Stromal cell of bone marrow (primary cell): ENCODE measurements at regions not wholly inside any gene's neighbourhood (a gene's known extent, or its start where the extent isn't known, plus 50 kb on each side); places are given as distances from the start of the nearest gene placed in this dataset.

Experiments
- DNase-seq: peaks from one replicate; pipeline ENCODE4 v3.0.0-alpha.2; 2012; ENCODE audit warnings: low read depth

- DNase-seq, result no peak
These were observed 2329.5 kb downstream of the MAT2B start for GRCh38 chr5:165834891-165835290.

DNA sequence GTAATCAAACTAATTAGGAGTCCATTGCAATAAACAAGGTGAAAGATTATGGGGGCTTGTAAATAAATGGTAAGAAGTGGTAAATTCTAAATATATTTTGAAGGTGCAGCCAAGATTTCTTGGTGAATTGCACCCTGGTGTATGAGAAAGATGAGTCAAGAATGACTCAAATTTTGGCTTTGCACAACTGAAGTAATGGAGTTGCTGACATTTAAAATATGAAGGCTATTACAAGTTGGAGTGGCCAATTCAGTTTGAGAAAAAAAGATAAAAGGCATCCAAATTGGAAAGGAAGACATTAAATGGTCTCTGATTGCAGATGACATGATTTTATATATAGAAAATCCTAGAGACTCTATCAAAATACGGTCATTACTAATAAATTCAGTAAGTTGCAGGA is 2330.6 kb downstream of the MAT2B start:
- DNase-seq, result peak; percentile 1

- DNase-seq, result no peak
These were observed 2331.9 kb downstream of the MAT2B start for GRCh38 chr5:165837286-165837685.

GRCh38 chr5:165844571-165844970 is 2339.2 kb downstream of the MAT2B start:
- DNase-seq, result no peak

DNA sequence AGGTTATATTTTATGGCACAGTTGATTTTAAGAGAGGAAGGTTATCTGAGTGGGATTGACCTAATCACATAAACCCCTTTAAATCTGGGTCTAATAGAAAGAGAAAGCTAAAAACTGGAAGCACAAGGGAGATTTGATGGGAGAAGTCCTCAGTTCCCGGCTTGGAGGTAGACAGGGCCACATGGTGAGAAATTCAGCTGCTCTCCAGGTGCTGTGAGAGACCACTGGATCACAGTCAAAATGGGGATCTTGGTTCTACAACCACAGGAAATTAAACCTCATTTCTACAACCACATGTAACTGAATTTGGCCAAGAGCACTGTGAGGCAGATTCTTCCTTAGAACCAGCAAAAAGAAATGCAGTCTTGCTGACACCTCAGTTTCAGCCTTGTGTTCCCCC is 2352.7 kb downstream of the MAT2B start:
- no peak for DNase-seq

GRCh38 chr5:165859251-165859650 is 2353.8 kb downstream of the MAT2B start:
- no peak for DNase-seq

DNA sequence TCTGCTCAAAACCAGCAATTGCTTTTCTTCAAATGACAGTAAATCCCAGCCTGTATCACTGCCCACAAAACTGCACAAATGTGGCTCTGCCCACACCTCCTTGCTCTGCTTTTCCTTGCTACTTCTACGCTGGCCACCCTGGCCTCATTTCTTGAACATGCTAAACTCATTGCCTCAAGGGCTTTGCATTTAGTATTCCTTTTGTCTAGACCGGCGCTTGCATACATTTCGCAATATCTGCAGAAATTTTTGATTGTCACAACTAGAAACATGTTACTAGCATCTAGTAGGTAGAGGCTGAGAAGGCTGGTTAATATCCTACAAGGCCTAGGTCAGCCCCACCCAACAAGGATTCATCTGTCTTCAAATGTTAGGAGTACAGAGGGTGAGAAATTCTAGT is 2357.8 kb downstream of the MAT2B start:
- no peak for DNase-seq

DNA sequence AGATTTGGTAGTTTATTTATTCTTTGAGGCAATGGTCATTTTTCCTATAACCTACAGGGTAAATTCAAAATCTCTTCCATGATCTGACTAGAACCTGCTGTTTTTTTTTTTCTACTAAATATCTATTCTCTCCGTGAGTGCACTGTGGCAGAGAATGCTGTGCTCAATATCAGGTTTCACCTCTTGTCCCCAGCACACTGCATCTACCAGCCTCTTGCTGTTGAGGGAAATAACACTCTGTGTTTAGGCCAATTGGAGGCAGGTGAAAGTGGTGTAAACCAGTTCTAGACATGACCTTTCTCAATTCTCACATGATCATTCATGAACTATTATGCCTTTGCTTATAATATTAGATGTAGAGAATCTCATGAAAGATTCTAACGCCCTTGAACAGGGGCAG is 2365.9 kb downstream of the MAT2B start:
- no peak for DNase-seq

DNA sequence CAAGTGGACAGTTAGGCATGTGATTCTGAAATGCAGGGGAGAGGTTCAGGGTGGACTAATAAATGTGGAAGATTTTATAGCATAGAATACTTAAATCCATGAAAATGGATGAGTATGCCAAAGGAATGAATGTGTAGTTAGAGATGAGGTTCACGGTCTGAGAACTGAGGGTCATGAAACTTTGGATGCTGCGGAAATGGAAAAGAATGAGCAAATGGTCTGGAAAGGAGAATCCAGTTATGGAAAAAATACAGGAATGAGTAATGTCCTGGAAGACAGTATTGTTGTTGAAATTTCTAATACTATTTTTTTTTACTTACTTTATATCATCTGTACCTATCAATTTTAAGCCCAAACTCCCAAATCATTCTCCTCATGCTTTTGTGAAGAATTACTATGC is 2369.4 kb downstream of the MAT2B start:
- no peak for DNase-seq

- DNase-seq, result no peak
These were observed 2371.1 kb downstream of the MAT2B start for GRCh38 chr5:165876538-165876937.

GRCh38 chr5:165877475-165877874 is 2372.1 kb downstream of the MAT2B start:
- no peak for DNase-seq

GRCh38 chr5:165881259-165881658 is 2375.8 kb downstream of the MAT2B start:
- DNase-seq, result no peak

GRCh38 chr5:165882099-165882498 is 2376.7 kb downstream of the MAT2B start:
- DNase-seq, result no peak

- DNase-seq, result no peak
These were observed 2380.4 kb downstream of the MAT2B start for GRCh38 chr5:165885623-165886350.

- DNase-seq, result no peak
These were observed 2381.7 kb downstream of the MAT2B start for GRCh38 chr5:165887147-165887546.

- no peak for DNase-seq
These were observed 2387.0 kb downstream of the MAT2B start for GRCh38 chr5:165892383-165892782.

DNA sequence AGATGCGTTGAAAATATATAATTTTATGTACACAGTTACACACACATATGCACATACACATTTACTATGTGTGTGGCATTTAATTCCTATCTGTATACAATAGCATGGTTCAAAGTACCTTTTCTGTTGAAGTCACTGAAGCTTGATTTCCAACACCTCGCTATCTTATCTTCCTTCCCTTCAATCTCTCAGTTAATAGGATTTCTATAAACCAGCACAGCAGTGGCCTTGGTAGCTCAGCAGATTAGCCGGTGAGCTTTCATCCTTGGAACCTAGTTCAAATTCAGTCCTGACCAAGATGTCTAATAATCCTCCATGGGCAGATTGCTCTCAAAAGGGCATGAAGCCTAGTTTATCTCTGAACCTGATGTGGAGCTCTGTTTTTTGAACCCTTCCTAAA is 2389.5 kb downstream of the MAT2B start:
- no peak for DNase-seq

- DNase-seq, result no peak
These were observed 2387.6 kb upstream of the WWC1 start for GRCh38 chr5:165903835-165904234.

DNA sequence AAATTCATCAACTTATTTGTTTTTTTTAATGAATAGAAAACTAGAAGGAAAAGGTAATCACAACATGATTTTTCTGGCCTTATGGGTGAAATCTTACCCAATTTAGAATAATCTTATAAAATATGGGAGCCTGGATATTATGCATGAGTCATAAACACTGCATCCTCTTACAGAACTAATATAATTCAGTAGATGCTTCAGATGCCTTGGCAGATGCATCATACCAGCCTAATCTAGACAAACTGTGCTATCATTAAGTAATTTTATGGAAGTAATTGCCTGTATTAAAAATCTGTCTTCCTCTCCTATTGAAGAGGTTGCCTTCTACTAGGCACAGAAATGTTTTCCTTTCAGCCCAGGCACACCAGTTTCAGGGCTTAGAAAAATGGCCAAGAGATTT is 2384.6 kb upstream of the WWC1 start:
- DNase-seq, result no peak

GRCh38 chr5:165913059-165913458 is 2378.4 kb upstream of the WWC1 start:
- no peak for DNase-seq

DNA sequence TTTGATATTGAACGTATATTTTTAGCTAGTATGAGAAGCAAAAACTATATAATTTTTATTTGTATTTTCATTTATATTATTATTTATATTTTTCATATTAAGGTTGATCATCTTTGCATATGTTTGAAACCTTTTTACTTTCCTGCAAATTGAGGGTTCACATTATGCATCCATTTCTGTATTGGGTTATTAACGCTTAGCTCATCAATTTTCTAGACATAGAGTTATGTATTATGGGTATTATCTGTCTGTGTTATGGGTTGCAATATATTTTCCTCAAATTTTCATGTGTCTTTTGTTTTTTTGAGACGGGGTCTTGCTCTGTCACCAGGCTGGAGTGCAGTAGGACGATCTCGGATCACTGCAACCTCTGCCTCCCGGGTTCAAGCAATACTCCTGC is 2377.0 kb upstream of the WWC1 start:
- no peak for DNase-seq

GRCh38 chr5:165919196-165919595 is 2372.2 kb upstream of the WWC1 start:
- DNase-seq, result no peak

DNA sequence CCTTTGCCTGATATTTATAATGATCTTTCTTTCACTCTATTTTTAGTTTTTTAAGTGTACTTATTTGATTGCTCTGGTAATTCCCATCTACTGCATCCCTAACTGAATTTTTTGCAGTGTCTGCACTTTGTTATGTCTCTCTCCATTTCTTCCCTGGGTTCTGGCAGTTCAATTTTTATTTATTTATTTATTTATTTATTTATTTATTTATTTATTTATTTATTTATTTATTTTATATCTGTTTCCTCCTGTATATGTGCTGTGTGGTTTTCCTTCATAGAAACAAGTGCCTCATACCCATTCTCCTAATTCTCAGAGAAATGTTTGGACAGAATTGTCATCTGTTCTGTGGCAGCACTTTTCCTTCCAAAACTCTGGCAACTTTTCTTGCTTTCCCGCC is 2370.8 kb upstream of the WWC1 start:
- no peak for DNase-seq

GRCh38 chr5:165928971-165929370 is 2362.5 kb upstream of the WWC1 start:
- no peak for DNase-seq

DNA sequence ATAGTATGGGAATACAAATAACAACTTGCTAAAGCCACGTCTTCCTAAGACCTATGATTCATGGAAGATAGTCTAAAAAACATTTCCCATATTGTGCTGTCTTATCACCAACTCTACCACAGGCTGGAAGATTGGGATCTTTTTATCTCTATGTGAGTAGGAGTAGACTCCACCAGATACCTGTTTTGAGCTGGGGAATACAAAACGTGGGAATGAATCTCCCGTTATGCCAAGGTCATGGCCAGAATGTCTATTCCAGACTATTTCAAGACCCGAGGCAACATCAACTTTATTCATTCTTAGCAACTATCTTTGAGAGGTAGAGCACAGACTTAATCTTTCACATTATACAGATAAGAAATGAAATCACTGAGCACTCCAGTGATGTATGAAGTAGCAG is 2350.9 kb upstream of the WWC1 start:
- no peak for DNase-seq
